Calu3 (cell line): ENCODE measurements at regions not wholly inside any gene's neighbourhood (a gene's known extent, or its start where the extent isn't known, plus 50 kb on each side); places are given as distances from the start of the nearest gene placed in this dataset.

Experiments used
- BruUV-seq: library from RNA; stranded (reverse); fragments of 400-500 nt; replicated peaks from 2 replicates; lab custom pipeline; 2021; lab: Mats Ljungman, UMichigan
- CTCF ChIA-PET: fragments of 300-600 bp; sonication (Branson Sonifier 250); formaldehyde crosslinking; loops from one replicate; lab custom pipeline; 2022; ENCODE audit warnings: antibody characterized with exemption; lab: Charles Lee
- DNase-seq: peaks from one replicate; pipeline ENCODE4 v3.0.0; 2022
- H3K27ac Mint-ChIP-seq: one replicate; pipeline ENCODE4 v1.8.0; 2022; ENCODE audit warnings: mixed read lengths; ENCODE audit not compliant: unreplicated experiment
- H3K27me3 Mint-ChIP-seq: one replicate; pipeline ENCODE4 v1.8.0; 2022; ENCODE audit warnings: mixed read lengths; ENCODE audit not compliant: unreplicated experiment
- H3K36me3 Mint-ChIP-seq: one replicate; pipeline ENCODE4 v1.8.0; 2022; ENCODE audit warnings: mild to moderate bottlenecking, moderate library complexity, mixed read lengths; ENCODE audit not compliant: insufficient read depth, unreplicated experiment
- H3K4me1 Mint-ChIP-seq: one replicate; pipeline ENCODE4 v1.8.0; 2022; ENCODE audit warnings: mild to moderate bottlenecking, low read depth, mixed read lengths; ENCODE audit not compliant: unreplicated experiment
- H3K4me3 Mint-ChIP-seq: one replicate; pipeline ENCODE4 v1.8.0; 2022; ENCODE audit warnings: mild to moderate bottlenecking, low read depth, moderate library complexity, mixed read lengths; ENCODE audit not compliant: unreplicated experiment
- H3K9me3 Mint-ChIP-seq: one replicate; pipeline ENCODE4 v1.8.0; 2022; ENCODE audit warnings: low read depth, mixed read lengths; ENCODE audit not compliant: unreplicated experiment
- intact Hi-C: fragments of 100-400 bp; cut with micrococcal nuclease; formaldehyde crosslinking; loops from one replicate; pipeline ENCODE4 v1.10.0; 2022; ENCODE audit not compliant: unreplicated experiment
- TF ChIP-seq, protein P1 (sequence below): fragments of 200-600 bp; IDR thresholded peaks from one replicate; pipeline ENCODE4 v1.8.0; 2022; ENCODE audit warnings: antibody characterized with exemption; ENCODE audit not compliant: unreplicated experiment

DNA sequence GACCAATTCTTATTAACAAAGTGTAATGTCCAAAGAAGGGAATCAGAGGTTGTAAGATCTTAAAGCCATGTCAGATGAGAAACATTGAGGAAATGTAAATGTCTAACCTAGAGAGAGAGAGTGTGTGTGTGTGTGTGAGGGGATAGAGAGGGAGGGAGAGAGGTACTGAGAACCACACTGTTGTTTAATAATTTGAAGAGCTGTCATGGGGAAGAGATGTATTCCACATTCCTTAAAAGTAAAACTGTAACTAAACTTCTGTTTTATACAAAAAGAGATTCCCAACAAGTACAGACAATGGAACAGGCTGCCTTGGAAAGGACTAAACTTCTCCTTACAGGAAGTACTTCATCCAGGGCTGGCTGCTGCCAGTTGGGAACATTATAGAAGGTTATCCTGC is 68.9 kb upstream of the BOC start:
- Mint-ChIP-seq H3K36me3 (no peaks in the 10 kb centered on the region), H3K4me3 (no peak overlapping the region), H3K27me3 (peaks cover 39% of the 10 kb centered on the region), H3K9me3 (no peaks in the 10 kb centered on the region), H3K4me1 (no peaks in the 10 kb centered on the region), H3K27ac (no peak overlapping the region)
- TF ChIP-seq, protein P1, sequence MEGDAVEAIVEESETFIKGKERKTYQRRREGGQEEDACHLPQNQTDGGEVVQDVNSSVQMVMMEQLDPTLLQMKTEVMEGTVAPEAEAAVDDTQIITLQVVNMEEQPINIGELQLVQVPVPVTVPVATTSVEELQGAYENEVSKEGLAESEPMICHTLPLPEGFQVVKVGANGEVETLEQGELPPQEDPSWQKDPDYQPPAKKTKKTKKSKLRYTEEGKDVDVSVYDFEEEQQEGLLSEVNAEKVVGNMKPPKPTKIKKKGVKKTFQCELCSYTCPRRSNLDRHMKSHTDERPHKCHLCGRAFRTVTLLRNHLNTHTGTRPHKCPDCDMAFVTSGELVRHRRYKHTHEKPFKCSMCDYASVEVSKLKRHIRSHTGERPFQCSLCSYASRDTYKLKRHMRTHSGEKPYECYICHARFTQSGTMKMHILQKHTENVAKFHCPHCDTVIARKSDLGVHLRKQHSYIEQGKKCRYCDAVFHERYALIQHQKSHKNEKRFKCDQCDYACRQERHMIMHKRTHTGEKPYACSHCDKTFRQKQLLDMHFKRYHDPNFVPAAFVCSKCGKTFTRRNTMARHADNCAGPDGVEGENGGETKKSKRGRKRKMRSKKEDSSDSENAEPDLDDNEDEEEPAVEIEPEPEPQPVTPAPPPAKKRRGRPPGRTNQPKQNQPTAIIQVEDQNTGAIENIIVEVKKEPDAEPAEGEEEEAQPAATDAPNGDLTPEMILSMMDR = no peak
- CTCF ChIA-PET = no interaction called here
- no TSS peak for BruUV-seq
- no peak for DNase-seq
- intact Hi-C loops = no loop called here

DNA sequence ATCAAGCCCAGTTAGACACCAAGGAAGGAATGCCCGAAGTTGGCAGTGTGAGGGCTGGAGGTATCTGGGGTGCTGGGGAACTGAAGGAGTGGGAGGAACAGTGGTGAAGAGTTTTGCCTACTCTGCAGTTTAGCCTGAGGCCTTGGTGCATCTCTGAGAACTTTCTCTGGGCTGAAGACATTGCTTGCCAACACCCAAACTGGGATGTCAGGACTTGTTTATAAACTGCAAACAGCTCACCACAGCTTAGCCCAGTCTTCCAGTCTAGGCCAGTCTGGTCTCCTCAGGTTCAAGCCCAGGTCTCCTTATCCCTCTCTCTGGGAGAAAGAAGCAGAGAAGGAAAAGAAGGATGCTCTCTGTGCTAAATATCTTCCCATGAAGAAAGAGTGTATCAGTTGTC is 68.0 kb upstream of the BOC start:
- Mint-ChIP-seq H3K27ac (no peak overlapping the region), H3K9me3 (no peaks in the 10 kb centered on the region), H3K27me3 (peaks cover 39% of the 10 kb centered on the region), H3K4me1 (peaks cover 5% of the 10 kb centered on the region), H3K36me3 (no peaks in the 10 kb centered on the region), H3K4me3 (no peak overlapping the region)
- no peak for DNase-seq
- no TSS peak for BruUV-seq
- TF ChIP-seq, protein P1 = no peak
- CTCF ChIA-PET = no interaction called here
- intact Hi-C loops = no loop called here

DNA sequence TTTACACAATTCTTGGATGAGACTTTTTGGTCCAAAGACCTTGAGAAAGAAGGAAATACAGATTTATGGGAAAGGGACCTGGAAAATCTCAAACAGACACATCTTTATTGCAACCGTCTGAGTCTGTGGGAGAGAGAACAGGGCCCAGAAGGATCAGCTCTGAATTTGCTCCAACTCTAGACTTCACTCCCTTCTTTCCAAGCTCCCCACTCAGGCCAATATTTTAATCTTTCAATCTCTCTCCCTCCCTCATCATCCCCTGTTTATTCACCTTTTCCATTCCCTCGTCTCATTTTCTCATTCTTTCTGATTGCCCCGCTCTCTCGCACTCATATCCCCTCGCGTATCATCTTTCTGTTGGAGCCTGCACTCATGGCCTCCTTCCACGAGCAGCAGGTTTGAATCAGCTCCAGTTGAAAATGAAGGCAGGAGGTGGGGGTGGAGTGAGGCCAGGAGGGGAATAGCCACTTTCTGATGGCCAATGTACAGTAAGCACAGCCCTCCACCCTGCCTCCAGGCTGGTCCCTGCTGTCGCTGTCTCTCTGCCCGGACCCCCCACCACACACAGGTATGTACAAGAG is 63.6 kb upstream of the BOC start:
- H3K27ac Mint-ChIP-seq = no peak overlapping the region

DNA sequence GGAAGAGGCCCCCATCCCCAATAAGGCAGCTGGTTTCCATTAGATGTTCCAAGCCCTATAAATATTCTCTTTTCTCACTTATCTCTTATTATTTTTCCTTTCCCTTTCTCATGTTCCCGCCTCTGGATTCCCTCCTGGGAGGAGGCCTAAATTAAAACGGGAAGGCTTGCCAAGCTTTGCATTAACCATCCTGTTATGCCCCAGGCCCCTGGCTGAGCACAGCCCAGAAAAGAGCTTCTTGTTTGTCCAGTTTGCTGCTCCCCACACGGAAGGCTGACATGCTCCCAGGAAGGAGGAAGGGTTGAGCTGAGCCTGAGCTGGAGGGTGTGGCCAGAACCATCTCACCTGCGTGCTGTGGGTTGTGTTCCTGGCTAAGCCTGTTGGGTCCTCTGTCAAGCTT is 63.1 kb upstream of the BOC start:
- Mint-ChIP-seq H3K27me3 (peaks cover 29% of the 10 kb centered on the region), H3K4me3 (no peak overlapping the region), H3K4me1 (peaks cover 9% of the 10 kb centered on the region), H3K27ac (no peak overlapping the region), H3K36me3 (no peaks in the 10 kb centered on the region), H3K9me3 (no peaks in the 10 kb centered on the region)
- DNase-seq = peak; percentile 38
- BruUV-seq = no TSS peak
- intact Hi-C loops = no loop called here
- CTCF ChIA-PET = no interaction called here
- TF ChIP-seq, protein P1 = no peak

More for the DNA sequence above, 63.6 kb upstream of the BOC start:
- BruUV-seq = no TSS peak
- no peak for DNase-seq
- Mint-ChIP-seq H3K4me3 (no peak overlapping the region), H3K4me1 (peaks cover 8% of the 10 kb centered on the region), H3K27me3 (peaks cover 34% of the 10 kb centered on the region), H3K9me3 (no peaks in the 10 kb centered on the region), H3K36me3 (no peaks in the 10 kb centered on the region)
- intact Hi-C loops = no loop called here
- CTCF ChIA-PET = no interaction called here
- TF ChIP-seq, protein P1 = no peak
